COR-L47 (cell line): ENCODE measurements at regions not wholly inside any gene's neighbourhood (a gene's known extent, or its start where the extent isn't known, plus 50 kb on each side); places are given as distances from the start of the nearest gene placed in this dataset.
"Not testable (repeated sequence)": the region's sequence is repeated elsewhere in the genome, so short reads cannot be mapped to it uniquely, and the experiment has no call there.

Experiments used
- DNase-seq: peaks from one replicate; lab custom pipeline; 2025; lab: John Stamatoyannopoulos, UW

GRCh38 chr5:94102849-94103248, 361.4 kb upstream of the POU5F2 start:
- DNase-seq = no peak

- not testable (repeated sequence) for DNase-seq
Observed at GRCh38 chr5:94097384-94097783, 356.0 kb upstream of the POU5F2 start.

- DNase-seq = no peak
Observed at GRCh38 chr5:94094793-94095441, 353.5 kb upstream of the POU5F2 start.

GRCh38 chr5:94093300-94093699, 351.9 kb upstream of the POU5F2 start:
- DNase-seq = no peak

- DNase-seq = not testable (repeated sequence)
Observed at GRCh38 chr5:94086635-94087034, 345.2 kb upstream of the POU5F2 start.

GRCh38 chr5:94086194-94086593, 344.8 kb upstream of the POU5F2 start:
- DNase-seq = no peak

- DNase-seq = no peak
Observed at GRCh38 chr5:94082405-94082804, 341.0 kb upstream of the POU5F2 start.

GRCh38 chr5:94081088-94081487, 339.7 kb upstream of the POU5F2 start:
- no peak for DNase-seq

GRCh38 chr5:94080390-94080789, 339.0 kb upstream of the POU5F2 start:
- DNase-seq = no peak

- DNase-seq = no peak
Observed at GRCh38 chr5:94072116-94072515, 330.7 kb upstream of the POU5F2 start.

GRCh38 chr5:94066437-94067207, 325.2 kb upstream of the POU5F2 start:
- DNase-seq = no peak

- no peak for DNase-seq
Observed at GRCh38 chr5:94064025-94064424, 322.6 kb upstream of the POU5F2 start.

GRCh38 chr5:94057655-94058054, 316.3 kb upstream of the POU5F2 start:
- no peak for DNase-seq

- DNase-seq = no peak
Observed at GRCh38 chr5:94057217-94057616, 315.8 kb upstream of the POU5F2 start.

- not testable (repeated sequence) for DNase-seq
Observed at GRCh38 chr5:94049307-94049922, 308.0 kb upstream of the POU5F2 start.

GRCh38 chr5:94045839-94046782, 304.7 kb upstream of the POU5F2 start:
- DNase-seq = no peak

GRCh38 chr5:94043311-94043710, 301.9 kb upstream of the POU5F2 start:
- no peak for DNase-seq

GRCh38 chr5:94040591-94041148, 299.3 kb upstream of the POU5F2 start:
- DNase-seq = no peak

GRCh38 chr5:94039101-94039500, 297.7 kb upstream of the POU5F2 start:
- DNase-seq = no peak

GRCh38 chr5:94031631-94032030, 290.2 kb upstream of the POU5F2 start:
- DNase-seq = no peak

- no peak for DNase-seq
Observed at GRCh38 chr5:94028001-94028400, 286.6 kb upstream of the POU5F2 start.

GRCh38 chr5:94027145-94027544, 285.7 kb upstream of the POU5F2 start:
- DNase-seq = no peak
